ENCODE measurements at regions not wholly inside any gene's neighbourhood (a gene's known extent, or its start where the extent isn't known, plus 50 kb on each side); places are given as distances from the start of the nearest gene placed in this dataset.

DNA sequence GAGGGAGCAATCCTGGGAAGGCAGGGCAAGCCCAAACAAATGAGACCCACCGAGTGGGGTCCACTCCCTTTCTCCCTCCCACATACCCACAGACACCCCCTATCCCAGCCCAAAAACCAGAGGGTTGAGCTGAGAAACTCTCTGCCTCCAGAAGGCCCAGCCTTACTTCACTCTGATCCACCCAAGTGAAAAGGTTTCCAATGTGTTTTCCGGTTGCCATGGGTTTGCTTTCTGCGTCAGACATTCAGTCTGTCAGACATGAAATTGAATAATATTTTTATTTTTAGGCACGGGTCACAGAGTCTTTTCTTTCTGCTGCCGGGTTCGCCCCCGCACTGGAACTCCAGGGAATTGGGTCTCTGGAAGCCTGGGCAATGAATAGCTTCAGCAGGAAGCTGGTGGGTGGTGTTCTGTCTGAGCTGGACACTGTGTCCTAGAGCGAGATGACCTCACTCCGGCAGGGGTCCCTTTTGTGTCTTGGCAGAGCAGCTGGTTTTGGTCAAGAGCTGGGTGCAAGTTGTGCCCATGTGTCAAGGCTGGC lies 69.8 kb upstream of the CLMN start:
- in situ Hi-C loops (cut with HindIII; ENCODE audit: low sequenced_read_pairs): no loop called here

DNA sequence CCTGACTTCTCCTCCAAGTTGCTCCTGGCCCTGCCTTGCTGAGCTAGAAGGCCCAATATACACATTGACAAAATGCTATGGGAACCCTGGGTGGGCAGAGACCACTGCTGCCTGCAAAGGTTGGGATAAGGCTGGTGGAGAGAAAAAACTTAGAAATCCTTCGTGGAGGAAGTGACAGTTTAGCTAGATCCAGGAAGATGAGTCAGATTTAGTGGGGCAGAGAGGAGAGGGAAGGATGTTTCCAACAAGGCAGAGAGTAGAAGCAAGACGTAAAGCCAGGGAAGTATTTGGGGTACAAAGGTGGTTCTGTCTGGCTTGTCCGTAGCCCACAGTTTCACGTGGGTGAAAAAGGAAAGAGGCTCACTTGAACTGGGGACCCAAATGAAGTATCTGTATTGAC lies 69.0 kb upstream of the CLMN start:
- in situ Hi-C loops (cut with HindIII; ENCODE audit: low sequenced_read_pairs): no loop called here

DNA sequence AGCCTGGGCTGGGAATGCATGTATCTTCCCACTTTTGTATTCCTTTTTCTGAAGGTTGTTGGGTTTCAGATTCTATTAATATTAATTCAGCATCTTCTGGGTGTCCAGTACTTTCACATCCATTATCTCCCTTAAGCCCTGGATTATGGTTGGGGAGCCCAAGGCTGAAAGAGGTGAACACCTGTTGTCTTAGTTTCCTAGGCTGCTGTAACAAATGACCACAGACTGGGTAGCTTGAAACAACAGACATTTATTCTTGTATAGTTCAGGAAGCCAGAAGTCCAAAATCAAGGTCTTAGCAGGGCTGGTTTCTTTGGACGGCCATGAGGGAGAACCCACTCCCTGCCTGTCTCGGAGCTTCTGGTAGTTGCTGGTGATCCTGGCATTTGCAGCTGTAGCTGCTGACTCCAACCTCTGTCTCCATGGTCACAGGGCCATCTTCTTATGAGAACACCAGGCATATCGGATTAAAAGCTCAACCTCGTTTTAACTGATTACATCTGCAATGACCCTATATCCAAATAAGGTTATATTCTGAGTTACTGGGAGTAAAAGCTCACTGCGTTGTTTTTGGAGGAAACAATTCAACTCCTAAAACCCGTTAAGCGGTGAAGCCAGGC lies 68.2 kb upstream of the CLMN start:
- in situ Hi-C loops (cut with HindIII; ENCODE audit: low sequenced_read_pairs): no loop called here

DNA sequence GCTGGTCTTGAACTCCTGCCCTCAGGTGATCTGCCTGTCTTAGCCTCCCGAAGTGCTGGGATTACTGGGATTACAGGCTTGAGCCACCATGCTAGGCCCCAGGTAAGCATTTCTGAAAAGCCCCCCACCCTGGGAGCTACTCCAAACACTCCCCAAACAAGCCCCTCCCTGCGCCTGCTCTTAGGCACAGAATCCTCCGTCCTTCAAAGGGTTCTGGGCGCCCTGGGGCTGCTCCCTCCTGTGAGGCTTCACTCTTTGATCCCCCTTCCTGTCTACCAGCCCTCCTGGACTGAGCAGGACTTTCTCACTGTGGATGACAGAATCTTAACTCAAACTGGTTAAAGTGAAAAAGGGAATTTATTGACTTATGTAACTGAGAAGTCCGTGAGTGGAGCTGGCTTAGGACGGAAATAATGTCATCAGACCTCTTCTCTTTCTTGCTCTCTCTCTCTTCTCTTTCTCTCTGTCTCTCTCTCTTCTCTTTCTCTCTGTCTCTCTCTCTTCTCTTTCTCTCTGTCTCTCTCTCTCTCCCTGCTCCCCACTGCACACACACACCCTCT lies 66.9 kb upstream of the CLMN start:
- in situ Hi-C loops (cut with HindIII; ENCODE audit: low sequenced_read_pairs): no loop called here

DNA sequence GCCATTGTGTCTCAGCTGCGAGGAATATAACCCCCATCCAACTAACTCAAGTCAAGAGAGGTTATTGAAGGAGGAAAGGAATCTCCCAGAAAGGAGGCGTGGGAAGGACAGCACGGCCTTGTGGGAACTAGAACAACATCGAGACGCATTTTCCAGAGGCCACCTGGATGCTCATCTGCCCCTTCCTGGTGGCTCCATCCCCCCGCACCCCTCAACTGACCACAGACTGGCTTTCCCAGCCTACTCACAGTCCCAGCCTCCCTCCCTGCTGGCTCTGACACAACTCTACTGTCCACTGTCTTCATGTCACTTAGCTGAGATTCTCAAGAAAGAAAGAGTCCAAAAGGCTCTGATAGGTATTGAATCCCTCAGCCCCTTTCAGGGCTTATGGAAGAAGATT lies 66.0 kb upstream of the CLMN start:
- in situ Hi-C loops (cut with HindIII; ENCODE audit: low sequenced_read_pairs): no loop called here

DNA sequence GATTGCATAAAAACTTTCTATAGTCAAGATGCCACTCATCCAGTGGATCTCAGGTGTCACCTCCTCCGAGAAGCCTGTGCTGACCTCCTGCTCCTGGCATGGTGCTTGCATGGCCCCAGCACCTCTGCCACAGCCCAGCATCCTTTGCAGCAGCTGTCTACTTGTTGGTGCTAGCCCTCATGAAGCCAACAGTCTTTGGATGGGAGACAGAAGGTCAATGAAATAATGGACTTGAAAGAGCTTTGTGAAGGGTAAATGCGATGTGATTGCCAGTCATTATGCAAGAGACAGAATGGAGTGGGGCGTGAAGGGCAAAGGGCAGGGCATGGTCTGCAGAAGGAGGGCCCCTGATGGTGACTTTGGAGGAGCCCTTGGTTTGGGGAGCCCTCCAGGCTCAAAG lies 63.0 kb upstream of the CLMN start:
- in situ Hi-C loops (cut with HindIII; ENCODE audit: low sequenced_read_pairs): no loop called here

DNA sequence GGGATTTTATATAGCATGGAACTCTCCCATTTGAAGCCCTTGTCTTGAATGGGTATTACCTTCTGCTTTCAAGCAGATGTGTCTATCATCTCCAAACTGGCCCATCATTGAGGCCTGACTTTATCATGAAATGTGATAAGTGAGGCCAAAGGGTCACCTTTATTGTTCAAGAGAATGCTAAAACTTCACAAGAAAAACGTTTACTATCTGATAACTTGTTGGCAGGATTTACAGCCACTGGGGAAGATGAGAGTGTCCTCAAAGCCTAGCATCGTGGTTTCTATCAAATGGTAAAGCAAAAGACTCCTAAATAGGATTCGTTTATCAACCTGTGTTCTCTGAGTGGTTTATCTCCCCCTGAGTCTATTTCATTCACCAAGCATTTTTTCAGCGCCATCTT lies 62.0 kb upstream of the CLMN start:
- in situ Hi-C loops (cut with HindIII; ENCODE audit: low sequenced_read_pairs): no loop called here

DNA sequence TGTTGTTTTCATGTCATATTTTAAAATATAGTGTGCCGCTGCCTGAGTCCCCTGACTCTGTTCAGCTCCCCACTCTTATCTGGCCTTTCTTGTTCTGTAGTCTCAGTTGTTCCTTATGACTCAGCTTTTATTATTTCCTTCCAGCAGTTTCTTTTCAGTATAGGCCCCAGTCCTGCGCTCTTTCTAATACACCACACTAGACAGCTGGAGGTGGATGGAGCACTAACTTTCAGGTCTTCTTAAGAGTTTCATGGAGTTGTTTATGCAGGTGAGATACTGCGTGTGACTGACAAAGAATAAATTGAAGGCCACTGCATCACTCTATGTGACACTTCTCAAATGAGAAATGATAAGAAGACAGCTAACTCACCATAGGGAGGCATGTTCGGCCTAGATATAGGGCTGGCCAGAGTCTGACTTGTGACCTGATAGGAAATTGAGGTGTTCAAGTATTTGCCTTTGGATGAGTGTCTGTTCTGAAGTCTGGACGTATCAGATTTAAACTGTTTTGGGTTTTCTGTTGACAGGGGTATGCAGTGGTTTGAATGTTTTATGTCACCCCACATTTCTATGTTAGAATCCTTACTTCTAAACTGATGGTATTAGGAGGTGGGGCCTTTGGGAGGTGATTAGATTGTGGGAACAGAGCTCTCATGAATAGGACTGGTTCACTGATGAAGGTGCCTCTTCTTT lies 60.8 kb upstream of the CLMN start:
- in situ Hi-C loops (cut with HindIII; ENCODE audit: low sequenced_read_pairs): no loop called here

DNA sequence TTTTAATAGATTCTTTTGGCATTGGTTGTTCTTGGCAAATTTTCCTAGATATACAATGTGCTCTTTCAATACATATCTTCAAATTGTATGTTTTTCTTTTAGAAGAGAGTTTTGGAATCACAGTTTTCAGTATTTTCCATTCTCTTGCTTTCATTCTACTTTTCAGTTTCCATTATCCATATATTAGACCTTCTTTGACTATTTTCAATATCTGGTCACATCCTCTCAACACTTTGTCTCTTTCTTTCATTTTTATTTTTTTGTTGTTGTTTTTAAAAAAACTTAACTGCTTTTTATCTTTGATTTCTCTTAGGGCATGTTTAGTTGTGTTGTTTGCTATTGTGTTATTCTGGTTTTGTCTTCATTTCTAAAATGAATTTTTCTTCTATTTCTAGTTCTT lies 59.9 kb upstream of the CLMN start:
- in situ Hi-C loops (cut with HindIII; ENCODE audit: low sequenced_read_pairs): no loop called here

DNA sequence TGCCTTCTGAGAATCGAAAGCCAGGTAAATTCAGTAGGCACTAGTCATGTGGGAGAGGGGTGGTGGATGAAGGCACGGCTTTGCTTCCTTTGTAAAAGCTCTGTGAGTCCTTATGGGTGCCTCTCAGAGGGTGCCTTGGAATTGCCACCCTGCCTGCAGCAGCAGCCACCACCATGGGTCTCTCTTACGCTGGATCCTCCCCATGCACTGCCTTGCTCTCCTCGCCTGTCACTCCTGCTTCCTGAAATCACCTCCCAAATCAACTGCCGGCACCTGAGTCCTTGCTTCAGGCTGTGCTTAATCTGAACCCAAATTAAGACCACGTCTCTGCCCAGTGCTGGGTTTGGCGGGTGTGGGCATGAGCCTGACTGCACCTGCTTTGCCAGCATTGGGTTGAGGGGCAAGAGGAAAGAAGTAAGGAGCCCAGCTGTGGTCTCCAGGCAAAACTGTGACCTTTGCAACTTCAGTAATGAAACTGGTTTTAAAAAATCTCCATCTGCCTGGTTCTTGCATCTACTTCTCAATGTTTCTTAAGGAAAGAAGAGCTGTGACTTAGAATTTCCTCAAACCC lies 55.9 kb upstream of the CLMN start:
- in situ Hi-C loops (cut with HindIII; ENCODE audit: low sequenced_read_pairs): no loop called here

DNA sequence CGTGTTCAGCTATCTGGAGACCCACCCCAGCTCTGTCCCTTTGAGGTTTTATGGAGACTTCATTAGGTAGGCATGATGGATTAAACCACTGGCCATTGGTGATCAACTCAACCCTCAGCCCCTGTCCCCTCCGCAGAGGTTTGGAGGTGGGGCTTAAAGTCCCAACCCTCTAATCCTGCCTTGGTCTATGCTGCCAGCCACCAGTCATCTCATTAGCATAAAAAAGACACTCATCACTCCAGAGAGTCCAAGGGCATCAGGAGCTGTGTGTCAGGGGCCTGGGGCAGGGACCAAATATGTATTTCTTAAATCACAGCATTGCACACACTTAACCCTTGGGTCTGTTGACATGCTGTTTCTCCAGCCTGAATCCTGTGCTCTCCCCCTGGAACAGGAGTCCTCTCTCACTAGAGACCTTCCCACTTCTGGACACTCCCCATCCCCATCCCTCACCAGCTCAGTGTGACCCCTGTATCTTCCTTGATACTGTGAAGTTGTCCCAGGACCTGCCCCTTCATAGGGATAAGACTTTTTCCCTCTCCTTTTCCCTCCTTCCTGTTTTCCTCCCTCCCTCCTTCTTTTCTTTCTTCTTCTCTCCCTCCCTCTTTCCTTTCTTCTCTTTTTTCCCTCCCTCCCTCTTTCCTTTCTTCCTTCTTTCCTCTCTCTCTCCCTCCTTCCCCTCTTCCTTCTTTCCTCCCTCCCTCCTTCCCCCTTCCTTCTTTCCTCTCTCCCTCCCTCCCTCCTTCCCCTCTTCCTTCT lies 54.7 kb upstream of the CLMN start:
- in situ Hi-C loops (cut with HindIII; ENCODE audit: low sequenced_read_pairs): no loop called here

DNA sequence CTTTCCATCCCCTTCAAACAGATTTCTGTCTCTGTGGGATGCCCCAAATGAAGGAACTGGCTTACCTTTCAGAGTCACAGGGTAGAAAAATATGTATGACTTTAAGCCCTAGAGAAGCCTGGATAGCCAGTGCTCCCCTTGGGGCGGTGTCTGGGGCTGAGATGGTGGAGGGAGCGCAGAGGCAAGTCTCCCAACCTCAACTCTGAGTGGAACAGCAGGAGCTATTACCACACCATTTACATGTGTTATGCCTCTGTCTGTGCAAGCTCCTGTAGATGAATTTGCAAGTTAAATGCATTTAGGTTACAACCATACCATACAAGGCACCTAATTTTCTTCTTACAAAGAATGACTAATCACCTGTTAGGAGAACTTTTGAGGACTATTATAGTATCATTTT lies 50.4 kb upstream of the CLMN start:
- in situ Hi-C loops (cut with HindIII; ENCODE audit: low sequenced_read_pairs): no loop called here

Data from DLD1 (cell line).